ENCODE measurements at regions not wholly inside any gene's neighbourhood (a gene's known extent, or its start where the extent isn't known, plus 50 kb on each side); places are given as distances from the start of the nearest gene placed in this dataset.

- TF ChIP-seq CTCF (IDR thresholded peaks at IDR 0.05; ENCODE audit: insufficient read depth, low read depth, low read length) (no peak), EZH2 (IDR thresholded peaks at IDR 0.05; ENCODE audit: insufficient read depth, low read length) (no peak)
These were observed 78.8 kb downstream of the EOMES start for GRCh38 chr3:27643355-27643754.

All from astrocyte (in vitro differentiated cells and primary cell).